ENCODE measurements at regions not wholly inside any gene's neighbourhood (a gene's known extent, or its start where the extent isn't known, plus 50 kb on each side); places are given as distances from the start of the nearest gene placed in this dataset.
A peak's percentile ranks its signal among the peaks of the same experiment; 100 is the strongest.

- TF ChIP-seq JUNB (CRISPR knock-in tag; IDR thresholded peaks at IDR 0.05; ENCODE audit: borderline replicate concordance) = no peak
Observed at GRCh38 chr11:119908573-119908904, 179.5 kb upstream of the NECTIN1 start (continued).

DNA sequence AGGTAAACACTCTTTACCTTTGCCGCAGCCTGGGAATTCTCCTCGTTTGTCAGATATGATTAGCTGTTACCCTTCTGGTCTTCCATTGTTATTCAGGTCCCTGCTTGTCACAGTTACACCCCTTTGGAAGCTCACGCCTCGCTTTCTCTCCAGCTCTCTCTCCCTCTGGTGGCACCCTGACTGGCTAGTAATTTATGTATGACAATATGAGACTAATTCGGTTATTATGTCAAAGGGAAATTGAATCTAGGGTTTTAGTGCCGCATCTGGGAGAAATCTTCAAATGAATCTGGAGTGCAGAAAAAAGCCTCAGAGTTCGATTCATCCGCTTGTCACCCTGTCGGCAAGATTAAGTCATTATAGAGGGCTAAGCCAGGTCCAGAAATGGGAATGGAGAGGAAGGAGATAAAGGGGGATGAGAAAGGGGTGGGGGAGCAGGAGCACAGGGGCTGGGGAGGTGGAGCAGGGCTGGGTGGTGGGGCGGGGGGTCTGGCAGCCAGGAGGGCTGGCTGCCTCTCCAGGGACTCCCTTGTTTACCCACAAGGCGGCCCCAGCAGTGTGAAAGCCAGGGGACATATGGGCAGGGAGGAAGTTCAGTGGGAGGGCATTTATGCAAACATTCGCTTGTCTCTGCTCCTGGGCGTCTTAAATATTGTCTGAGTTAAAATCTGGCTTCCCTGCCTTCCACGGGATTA is 179.0 kb upstream of the NECTIN1 start:
- intact Hi-C loops (cut with micrococcal nuclease; ENCODE audit: unreplicated experiment) = no loop called here
- no TSS peak for BruUV-seq (replicated peaks)
- Histone ChIP-seq H3K27me3 (ENCODE audit: control insufficient read depth in 1 of 2, insufficient read depth in 2 of 2, low read length in 2 of 2) (peaks cover 4 to 24% of the 10 kb centered on the region in 2 experiments; a peak in 4 of 5 replicates), H4K20me1 (ENCODE audit: insufficient read depth, low read length) (no peaks in the 10 kb centered on the region), H3K79me2 (ENCODE audit: insufficient read depth, low read length) (no peaks in the 10 kb centered on the region), H3K9me3 (ENCODE audit: low read length) (no peaks in the 10 kb centered on the region), H3K4me3 (replicated peaks in 1 of 3; ENCODE audit: insufficient read depth in 1 of 3, low read depth in 2 of 3, low read length in 3 of 3) (no peak overlapping the region), H3K36me3 (replicated peaks in 1 of 2; ENCODE audit: control insufficient read depth in 1 of 2, insufficient read depth in 2 of 2, low read length in 2 of 2) (no peaks in the 10 kb centered on the region), H3K9ac (ENCODE audit: insufficient read depth, low read depth, low read length) (no peak overlapping the region), H3K4me1 (ENCODE audit: insufficient read depth, low read length) (peaks cover 11% of the 10 kb centered on the region), H2AFZ (ENCODE audit: low read length) (no peak overlapping the region), H3K27ac (ENCODE audit: extremely low read length, insufficient read depth, low read length) (no peak overlapping the region), H3K4me2 (ENCODE audit: low read depth, low read length) (no peak overlapping the region)
- POLR2A ChIA-PET = no interaction called here
- TF ChIP-seq ZNF292 (CRISPR knock-in tag; IDR thresholded peaks at IDR 0.05; ENCODE audit: borderline replicate concordance, low read depth) (no peak), ZNF496 (CRISPR knock-in tag; IDR thresholded peaks at IDR 0.05; ENCODE audit: insufficient replicate concordance) (no peak)
- CTCF ChIA-PET (ENCODE audit: low intra/inter-chr PET ratio, low total read pairs) = no interaction called here
- WGBS (ENCODE audit: low lambda C conversion rate) = 38% methylated on average over 11 of the region's 14 CpGs
- in situ Hi-C loops (cut with HindIII; ENCODE audit: extremely low pct_ligation_motif_present, low pct_unique_long_range_greater_than_20kb) = no loop called here
- ATAC-seq = no peak
- no peak for DNase-seq (ENCODE audit: low spot score)
- no peak for FAIRE-seq

GRCh38 chr11:119907122-119907851 is 178.3 kb upstream of the NECTIN1 start:
- in situ Hi-C loops (cut with HindIII; ENCODE audit: extremely low pct_ligation_motif_present, low pct_unique_long_range_greater_than_20kb) = no loop called here
- ATAC-seq (peak; percentile 67), DNase-seq (ENCODE audit: low spot score) (no peak), FAIRE-seq (no peak)
- CTCF ChIA-PET (ENCODE audit: low intra/inter-chr PET ratio, low total read pairs) = no interaction called here
- Histone ChIP-seq H3K79me2 (ENCODE audit: insufficient read depth, low read length) (no peaks in the 10 kb centered on the region), H3K27me3 (ENCODE audit: control insufficient read depth in 1 of 2, insufficient read depth in 2 of 2, low read length in 2 of 2) (peaks cover 4 to 24% of the 10 kb centered on the region in 2 experiments; a peak in 3 of 5 replicates), H3K4me3 (replicated peaks in 1 of 3; ENCODE audit: insufficient read depth in 1 of 3, low read depth in 2 of 3, low read length in 3 of 3) (no peak overlapping the region), H3K9me3 (ENCODE audit: low read length) (no peaks in the 10 kb centered on the region), H3K9ac (ENCODE audit: insufficient read depth, low read depth, low read length) (no peak overlapping the region), H2AFZ (ENCODE audit: low read length) (no peak overlapping the region), H3K36me3 (replicated peaks in 1 of 2; ENCODE audit: control insufficient read depth in 1 of 2, insufficient read depth in 2 of 2, low read length in 2 of 2) (no peaks in the 10 kb centered on the region), H4K20me1 (ENCODE audit: insufficient read depth, low read length) (no peaks in the 10 kb centered on the region), H3K4me2 (ENCODE audit: low read depth, low read length) (no peak overlapping the region), H3K4me1 (ENCODE audit: insufficient read depth, low read length) (peaks cover 11% of the 10 kb centered on the region), H3K27ac (ENCODE audit: extremely low read length, insufficient read depth, low read length) (no peak overlapping the region)
- BruUV-seq (replicated peaks) = no TSS peak
- POLR2A ChIA-PET = no interaction called here
- WGBS (ENCODE audit: low lambda C conversion rate) = 13% methylated on average over 8 of the region's 10 CpGs
- intact Hi-C loops (cut with micrococcal nuclease; ENCODE audit: unreplicated experiment) = no loop called here
- TF ChIP-seq, protein P1, sequence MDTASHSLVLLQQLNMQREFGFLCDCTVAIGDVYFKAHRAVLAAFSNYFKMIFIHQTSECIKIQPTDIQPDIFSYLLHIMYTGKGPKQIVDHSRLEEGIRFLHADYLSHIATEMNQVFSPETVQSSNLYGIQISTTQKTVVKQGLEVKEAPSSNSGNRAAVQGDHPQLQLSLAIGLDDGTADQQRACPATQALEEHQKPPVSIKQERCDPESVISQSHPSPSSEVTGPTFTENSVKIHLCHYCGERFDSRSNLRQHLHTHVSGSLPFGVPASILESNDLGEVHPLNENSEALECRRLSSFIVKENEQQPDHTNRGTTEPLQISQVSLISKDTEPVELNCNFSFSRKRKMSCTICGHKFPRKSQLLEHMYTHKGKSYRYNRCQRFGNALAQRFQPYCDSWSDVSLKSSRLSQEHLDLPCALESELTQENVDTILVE (CRISPR knock-in tag; IDR thresholded peaks at IDR 0.05) = no peak
- TF ChIP-seq ZKSCAN5 (CRISPR knock-in tag; IDR thresholded peaks at IDR 0.05) (no peak), KAT8 (CRISPR knock-in tag; IDR thresholded peaks at IDR 0.05) (no peak), CCAR2 (optimal IDR thresholded peaks at IDR 0.05; ENCODE audit: low read depth, low read length) (no peak), TAF1 (CRISPR knock-in tag; IDR thresholded peaks at IDR 0.05) (no peak)
- TF ChIP-seq, protein P2, sequence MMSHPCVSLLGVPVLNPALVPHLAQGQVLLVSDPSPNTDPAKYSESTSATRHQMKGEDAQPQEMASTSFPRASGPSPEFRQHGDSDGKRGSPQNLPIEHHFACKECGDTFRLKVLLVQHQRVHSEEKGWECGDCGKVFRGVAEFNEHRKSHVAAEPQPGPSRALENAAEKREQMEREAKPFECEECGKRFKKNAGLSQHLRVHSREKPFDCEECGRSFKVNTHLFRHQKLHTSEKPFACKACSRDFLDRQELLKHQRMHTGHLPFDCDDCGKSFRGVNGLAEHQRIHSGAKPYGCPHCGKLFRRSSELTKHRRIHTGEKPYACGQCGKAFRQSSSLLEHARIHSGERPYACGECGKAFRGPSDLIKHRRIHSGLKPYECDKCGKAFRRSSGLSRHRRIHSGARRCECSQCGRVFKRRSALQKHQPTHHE (CRISPR knock-in tag; IDR thresholded peaks at IDR 0.05; ENCODE audit: borderline replicate concordance) = no peak

All from HepG2 (cell line).